ENCODE measurements at regions not wholly inside any gene's neighbourhood (a gene's known extent, or its start where the extent isn't known, plus 50 kb on each side); places are given as distances from the start of the nearest gene placed in this dataset.

- TF ChIP-seq CTCF (optimal IDR thresholded peaks at IDR 0.05 in 1 of 3, IDR thresholded peaks at IDR 0.05 in 1 of 3, conservative IDR thresholded peaks at IDR 0.05 in 1 of 3; ENCODE audit: extremely low read depth in 1 of 3, insufficient read depth in 2 of 3, low read length in 3 of 3) (no peak), EZH2 (IDR thresholded peaks at IDR 0.05; ENCODE audit: low read length) (no peak)
These were observed 84.6 kb upstream of the PFN2 start for GRCh38 chr3:150055332-150055731.
